ENCODE measurements at regions not wholly inside any gene's neighbourhood (a gene's known extent, or its start where the extent isn't known, plus 50 kb on each side); places are given as distances from the start of the nearest gene placed in this dataset.

DNA sequence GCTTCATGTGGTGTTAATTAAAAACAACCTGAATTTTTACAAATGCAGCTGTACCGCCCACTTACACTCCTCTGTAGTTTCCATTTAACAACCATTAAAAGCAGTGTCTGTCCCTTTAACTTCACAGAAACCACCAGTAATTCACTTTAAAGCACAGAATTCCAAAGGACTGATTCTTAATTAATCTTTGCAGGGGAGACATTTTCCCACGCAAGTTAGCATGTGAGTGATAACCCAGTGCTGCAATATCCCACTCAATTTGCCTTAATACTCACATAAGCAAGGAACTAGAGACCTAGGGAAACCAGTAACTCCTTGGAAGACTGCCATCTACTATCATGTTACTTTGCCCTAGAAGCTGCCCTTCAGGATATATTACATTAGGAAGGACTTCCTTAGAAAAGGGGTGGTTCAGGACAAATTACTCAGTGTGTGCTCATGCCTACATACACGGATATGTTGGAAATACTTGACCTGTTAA lies 102.3 kb downstream of the OSR1 start:
- DNase-seq (ENCODE audit: low read depth in 1 of 2, low spot score in 2 of 2), result no peak
- no peaks in the 10 kb centered on the region for H3K9me3 ChIP-seq (replicated peaks)
- no peaks in the 10 kb centered on the region for H3K4me1 ChIP-seq (replicated peaks)
- H3K27me3 ChIP-seq (replicated peaks), result no peaks in the 10 kb centered on the region
- H3K36me3 ChIP-seq, result no peaks in the 10 kb centered on the region
- no peak overlapping the region for H3K4me3 ChIP-seq
- H3K27ac ChIP-seq, result no peak overlapping the region

DNA sequence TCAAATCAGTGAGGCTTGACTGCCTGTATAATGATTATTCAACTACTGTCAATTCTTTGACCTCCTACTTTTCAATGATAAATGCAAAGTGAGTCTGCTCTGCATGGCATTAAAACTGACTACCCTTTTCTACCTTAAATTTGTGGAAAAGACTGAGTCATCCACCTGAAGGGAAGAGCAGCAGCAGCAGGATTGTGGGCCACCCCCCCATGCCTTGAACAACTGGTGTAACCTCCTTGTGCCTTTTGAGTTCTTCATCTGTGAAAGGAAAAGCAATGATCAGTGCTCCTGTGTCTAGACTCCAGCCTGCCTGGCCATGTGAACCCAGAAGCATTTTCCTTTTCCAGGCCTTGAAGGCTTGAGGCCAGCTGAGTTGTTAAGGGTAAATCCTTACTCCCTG lies 102.9 kb downstream of the OSR1 start:
- Histone ChIP-seq H3K27me3 (replicated peaks) (no peaks in the 10 kb centered on the region), H3K4me3 (no peak overlapping the region), H3K36me3 (no peaks in the 10 kb centered on the region), H3K4me1 (replicated peaks) (no peaks in the 10 kb centered on the region), H3K27ac (no peak overlapping the region), H3K9me3 (replicated peaks) (no peaks in the 10 kb centered on the region)
- no peak for DNase-seq (ENCODE audit: low read depth in 1 of 2, low spot score in 2 of 2)

DNA sequence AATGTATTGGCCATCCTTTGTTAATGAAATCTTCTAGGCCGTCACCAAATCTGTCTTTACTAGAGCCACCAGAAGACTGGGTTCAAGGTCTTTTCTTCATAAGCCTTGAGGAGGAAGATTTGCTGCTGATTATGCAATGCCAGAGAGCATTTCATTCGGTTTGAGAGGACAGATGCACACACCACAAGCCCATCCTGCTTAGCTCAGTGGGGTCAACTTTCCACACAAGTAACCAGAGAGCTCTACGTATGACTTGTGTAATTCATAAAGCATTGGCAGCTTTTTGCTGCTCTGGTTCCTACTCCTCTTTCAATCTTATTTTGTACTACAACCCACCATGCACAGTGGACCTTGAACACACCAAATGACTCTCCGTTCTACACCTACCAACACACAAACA lies 106.9 kb downstream of the OSR1 start:
- H3K4me1 ChIP-seq (replicated peaks), result no peaks in the 10 kb centered on the region
- H3K27me3 ChIP-seq (replicated peaks), result no peaks in the 10 kb centered on the region
- no peak for DNase-seq (ENCODE audit: low read depth in 1 of 2, low spot score in 2 of 2)
- H3K4me3 ChIP-seq, result no peak overlapping the region
- no peak overlapping the region for H3K27ac ChIP-seq
- no peaks in the 10 kb centered on the region for H3K36me3 ChIP-seq
- no peaks in the 10 kb centered on the region for H3K9me3 ChIP-seq (replicated peaks)

DNA sequence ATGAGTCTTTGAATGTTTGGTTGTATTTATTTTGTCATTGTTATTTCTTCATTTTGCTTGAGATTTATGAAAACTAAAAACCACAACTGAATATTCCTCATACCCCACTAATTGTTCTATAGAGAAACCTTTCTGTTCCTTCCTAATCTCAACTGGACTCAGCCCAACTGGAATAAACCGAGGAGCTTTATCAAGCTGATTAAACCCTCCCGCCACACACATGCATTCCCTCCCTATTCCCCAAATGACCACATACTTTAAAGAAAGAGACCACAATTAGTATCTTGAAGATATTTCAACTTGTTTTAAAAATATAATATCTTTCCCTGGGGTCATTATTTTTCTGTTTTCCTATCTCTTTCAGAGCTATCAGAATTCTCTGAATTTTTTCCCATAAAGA lies 107.5 kb downstream of the OSR1 start:
- no peak for DNase-seq (ENCODE audit: low read depth in 1 of 2, low spot score in 2 of 2)
- no peaks in the 10 kb centered on the region for H3K36me3 ChIP-seq
- no peak overlapping the region for H3K27ac ChIP-seq
- H3K4me3 ChIP-seq, result no peak overlapping the region
- H3K27me3 ChIP-seq (replicated peaks), result no peaks in the 10 kb centered on the region
- H3K4me1 ChIP-seq (replicated peaks), result no peaks in the 10 kb centered on the region
- H3K9me3 ChIP-seq (replicated peaks), result no peaks in the 10 kb centered on the region

DNA sequence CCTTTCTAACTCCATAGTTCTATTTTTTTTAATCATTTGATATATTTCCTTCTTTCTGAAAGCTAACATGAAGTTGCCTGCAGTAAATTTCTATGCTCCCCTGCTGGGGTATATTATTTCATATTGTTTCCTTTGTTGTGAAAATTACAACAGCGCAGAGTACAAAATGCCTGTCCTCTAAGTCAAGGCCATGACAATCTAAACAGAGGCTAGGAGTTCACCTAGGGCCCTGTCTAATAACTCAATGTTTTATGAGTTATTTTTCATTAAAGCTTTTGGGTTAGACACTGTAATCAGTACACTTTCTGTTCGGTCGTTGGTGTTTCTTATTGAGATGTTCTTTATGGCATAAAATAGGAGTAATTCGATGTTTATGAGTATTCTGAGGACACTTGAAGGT lies 111.2 kb downstream of the OSR1 start:
- no peaks in the 10 kb centered on the region for H3K4me1 ChIP-seq (replicated peaks)
- no peak overlapping the region for H3K4me3 ChIP-seq
- no peak for DNase-seq (ENCODE audit: low read depth in 1 of 2, low spot score in 2 of 2)

DNA sequence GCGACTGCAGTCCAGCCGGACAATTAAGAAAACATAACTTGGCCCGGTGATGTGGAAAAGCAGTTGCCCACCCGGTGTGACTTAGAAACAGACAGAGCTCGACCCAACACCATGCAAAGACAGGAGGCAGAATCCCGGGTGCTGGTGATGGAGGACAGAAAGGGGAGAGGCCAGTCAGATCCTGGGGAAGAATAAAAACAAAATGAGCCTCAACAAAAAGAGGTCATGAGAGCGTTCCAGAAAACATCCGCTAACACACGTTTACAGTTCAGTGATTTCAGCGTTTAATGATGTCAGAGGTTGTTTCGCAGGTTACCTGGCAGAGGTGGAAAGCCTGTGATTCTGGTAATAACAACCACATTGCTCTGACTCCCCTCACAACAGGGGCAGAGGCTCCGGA lies 111.9 kb downstream of the OSR1 start:
- H3K27ac ChIP-seq, result no peak overlapping the region
- no peak overlapping the region for H3K4me3 ChIP-seq
- no peaks in the 10 kb centered on the region for H3K9me3 ChIP-seq (replicated peaks)
- H3K36me3 ChIP-seq, result no peaks in the 10 kb centered on the region
- H3K4me1 ChIP-seq (replicated peaks), result no peaks in the 10 kb centered on the region
- no peak for DNase-seq (ENCODE audit: low read depth in 1 of 2, low spot score in 2 of 2)
- H3K27me3 ChIP-seq (replicated peaks), result no peaks in the 10 kb centered on the region

More for the DNA sequence above, 111.2 kb downstream of the OSR1 start:
- Histone ChIP-seq H3K27ac (no peak overlapping the region), H3K27me3 (replicated peaks) (no peaks in the 10 kb centered on the region), H3K36me3 (no peaks in the 10 kb centered on the region), H3K9me3 (replicated peaks) (no peaks in the 10 kb centered on the region)

DNA sequence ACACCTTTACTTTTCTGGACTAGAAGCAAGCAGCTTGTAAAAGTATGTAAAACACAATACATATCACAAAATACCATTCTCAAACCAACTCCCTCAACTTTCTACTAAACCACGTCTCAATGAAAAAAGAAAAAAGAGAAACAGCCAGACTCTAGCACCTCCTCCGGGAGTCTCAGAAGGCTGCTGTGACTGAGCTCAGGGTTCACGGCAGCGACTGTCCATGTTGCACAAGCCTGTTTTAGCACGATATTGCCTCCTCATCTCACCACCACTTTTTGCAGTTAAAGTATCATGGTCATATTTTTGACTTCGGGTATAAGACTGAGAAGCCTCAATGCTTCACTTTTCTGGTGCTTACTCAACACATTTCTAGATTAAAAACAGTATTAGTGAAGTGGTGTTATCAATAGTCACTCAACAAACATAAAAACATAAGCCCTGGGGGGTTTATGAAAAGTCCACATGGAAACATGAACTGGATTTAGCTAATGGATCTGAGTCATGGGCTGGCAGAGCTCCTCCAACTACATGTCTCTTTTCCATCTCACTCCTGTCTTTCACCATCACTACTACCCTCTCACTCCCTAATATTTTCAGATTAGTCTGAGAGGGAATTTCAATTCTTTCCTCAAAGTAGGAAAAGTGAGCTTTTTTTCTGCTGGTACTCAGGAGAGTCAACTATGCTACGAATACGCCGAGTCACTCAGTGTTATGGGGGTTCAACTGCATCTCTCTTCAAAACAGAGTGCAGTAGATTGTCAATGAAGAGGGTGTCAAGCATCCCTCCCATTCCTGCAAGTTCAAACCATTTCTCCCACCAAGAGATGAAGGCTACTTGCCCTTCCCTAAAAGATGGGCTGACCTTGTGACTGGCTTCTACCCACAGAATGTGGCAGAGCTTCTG lies 113.7 kb downstream of the OSR1 start:
- Histone ChIP-seq H3K9me3 (replicated peaks) (no peaks in the 10 kb centered on the region), H3K27me3 (replicated peaks) (no peaks in the 10 kb centered on the region), H3K4me1 (replicated peaks) (no peaks in the 10 kb centered on the region), H3K36me3 (no peaks in the 10 kb centered on the region), H3K4me3 (no peak overlapping the region), H3K27ac (no peak overlapping the region)
- DNase-seq (ENCODE audit: low read depth in 1 of 2, low spot score in 2 of 2), result no peak

DNA sequence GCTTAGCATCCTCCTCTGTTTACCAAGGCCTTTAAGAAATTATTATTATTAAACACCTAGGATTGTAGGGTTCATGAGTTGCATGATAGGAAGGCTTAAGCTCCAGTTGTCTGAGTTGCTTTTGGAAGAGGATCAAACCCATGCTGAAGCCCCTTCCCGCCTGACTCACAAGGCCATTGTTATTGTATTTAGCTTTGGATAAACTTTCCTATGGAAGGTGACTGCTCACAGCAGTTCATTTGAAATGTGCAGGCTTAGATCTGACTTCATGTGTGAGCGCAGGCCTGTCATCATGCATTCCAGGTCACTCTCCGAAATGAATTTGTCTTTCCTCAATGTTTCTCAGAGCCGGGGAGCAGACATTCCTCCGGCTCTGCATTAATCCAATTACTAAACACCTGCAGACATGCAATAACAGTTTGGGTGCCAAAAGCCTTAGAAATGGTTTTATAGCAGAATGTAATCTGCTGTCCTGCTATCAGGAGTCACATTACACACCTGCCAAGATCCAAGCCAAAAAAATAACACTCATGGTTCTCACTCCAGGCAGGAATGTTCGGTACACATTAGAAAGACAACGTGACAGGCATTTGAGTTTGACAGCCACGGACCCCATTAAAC lies 119.9 kb downstream of the OSR1 start:
- no peak for DNase-seq (ENCODE audit: low read depth in 1 of 2, low spot score in 2 of 2)
- Histone ChIP-seq H3K9me3 (replicated peaks) (no peaks in the 10 kb centered on the region), H3K27ac (no peak overlapping the region), H3K36me3 (no peaks in the 10 kb centered on the region), H3K27me3 (replicated peaks) (no peaks in the 10 kb centered on the region), H3K4me1 (replicated peaks) (no peaks in the 10 kb centered on the region), H3K4me3 (no peak overlapping the region)

DNA sequence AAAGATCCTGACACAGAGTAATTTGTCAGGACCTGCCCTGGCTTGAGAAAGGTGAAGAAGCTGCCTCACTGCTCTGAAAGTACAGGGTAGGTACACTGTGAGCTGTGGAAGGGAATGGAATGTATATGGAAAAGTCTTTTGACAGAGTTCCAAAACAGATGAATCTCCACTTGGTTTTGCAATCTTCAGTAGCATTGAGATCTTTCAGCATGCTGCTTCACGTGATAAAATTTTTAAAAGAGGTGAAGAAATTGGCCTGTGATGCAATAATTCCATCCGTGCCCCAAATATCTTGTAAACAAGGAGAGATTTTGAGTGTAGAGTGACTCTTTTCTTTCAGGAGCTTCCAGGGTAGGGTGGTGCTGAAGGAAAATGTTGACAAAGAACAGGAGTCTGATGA lies 123.1 kb downstream of the OSR1 start:
- no peaks in the 10 kb centered on the region for H3K4me1 ChIP-seq (replicated peaks)
- no peak overlapping the region for H3K27ac ChIP-seq
- DNase-seq (ENCODE audit: low read depth in 1 of 2, low spot score in 2 of 2), result no peak
- no peaks in the 10 kb centered on the region; the same call in 1 of the 2 replicates for H3K9me3 ChIP-seq (replicated peaks)
- H3K36me3 ChIP-seq, result no peaks in the 10 kb centered on the region
- no peaks in the 10 kb centered on the region for H3K27me3 ChIP-seq (replicated peaks)
- no peak overlapping the region for H3K4me3 ChIP-seq

DNA sequence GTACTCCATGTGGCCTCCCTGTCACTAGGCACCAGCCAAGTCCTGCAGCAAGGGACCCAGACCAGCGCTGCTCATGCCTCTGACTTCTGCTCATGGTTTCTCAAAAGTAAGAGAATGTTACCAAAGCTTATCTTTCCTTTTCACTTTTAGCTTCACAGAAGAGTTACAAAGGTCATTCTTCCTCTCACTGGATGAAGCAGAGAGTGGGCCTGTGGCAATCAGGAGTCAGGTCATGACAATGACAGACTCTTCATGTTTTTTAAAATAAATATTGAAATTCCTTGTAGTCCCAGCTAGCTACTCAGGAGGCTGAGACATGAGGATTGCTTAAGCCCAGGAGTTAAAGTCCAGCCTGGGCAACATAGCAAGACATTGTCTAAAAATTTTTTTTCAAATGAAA lies 126.1 kb downstream of the OSR1 start:
- Histone ChIP-seq H3K9me3 (replicated peaks) (no peaks in the 10 kb centered on the region; the same call in 1 of the 2 replicates), H3K4me3 (no peak overlapping the region), H3K27ac (no peak overlapping the region), H3K27me3 (replicated peaks) (no peaks in the 10 kb centered on the region), H3K36me3 (no peaks in the 10 kb centered on the region), H3K4me1 (replicated peaks) (no peaks in the 10 kb centered on the region)
- no peak for DNase-seq (ENCODE audit: low read depth in 1 of 2, low spot score in 2 of 2)

DNA sequence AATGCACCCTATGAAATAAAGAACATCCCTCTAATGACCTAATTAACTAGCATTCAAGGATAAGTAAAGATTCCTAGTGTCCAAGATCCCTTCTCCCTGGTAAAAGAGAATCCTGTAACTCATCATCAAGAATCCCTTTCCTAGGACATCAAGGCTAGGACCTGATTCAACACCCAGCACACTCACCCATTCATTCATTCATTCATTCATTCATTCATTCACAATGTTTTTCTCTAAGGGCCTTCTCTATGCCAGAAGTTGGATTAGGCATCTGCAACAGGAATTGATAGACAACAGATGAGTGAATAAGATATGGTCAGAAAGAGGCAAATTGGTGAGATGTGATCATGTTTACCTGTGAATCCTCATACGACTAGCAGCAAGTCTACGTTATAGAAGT lies 126.8 kb downstream of the OSR1 start:
- DNase-seq (ENCODE audit: low read depth in 1 of 2, low spot score in 2 of 2), result no peak
- Histone ChIP-seq H3K4me3 (no peak overlapping the region), H3K36me3 (no peaks in the 10 kb centered on the region)

DNA sequence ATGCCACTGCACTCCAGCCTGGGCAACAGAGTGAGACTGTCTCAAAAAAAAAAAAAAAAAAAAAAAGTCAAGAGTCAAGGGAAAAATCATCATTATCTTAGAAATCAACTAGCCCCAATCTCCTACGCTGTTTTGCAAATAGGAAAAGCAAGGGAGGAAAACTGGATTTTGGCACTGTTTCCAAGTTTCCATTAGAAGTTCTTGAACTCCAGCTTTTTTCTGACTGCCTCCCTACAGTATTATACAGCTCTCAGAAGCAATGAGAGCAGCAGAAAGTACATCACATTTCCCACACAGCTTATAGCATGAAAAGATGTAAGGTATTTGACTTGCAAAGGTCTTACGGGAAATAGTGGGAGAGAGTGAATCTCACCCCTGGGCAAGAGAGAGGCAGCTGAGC lies 127.8 kb downstream of the OSR1 start:
- Histone ChIP-seq H3K4me1 (replicated peaks) (no peaks in the 10 kb centered on the region), H3K36me3 (no peaks in the 10 kb centered on the region), H3K27ac (no peak overlapping the region), H3K9me3 (replicated peaks) (no peaks in the 10 kb centered on the region; the same call in 1 of the 2 replicates), H3K4me3 (no peak overlapping the region), H3K27me3 (replicated peaks) (no peaks in the 10 kb centered on the region)
- DNase-seq (ENCODE audit: low read depth in 1 of 2, low spot score in 2 of 2), result no peak

More for the DNA sequence above, 126.8 kb downstream of the OSR1 start:
- H3K9me3 ChIP-seq (replicated peaks), result no peaks in the 10 kb centered on the region; the same call in 1 of the 2 replicates
- H3K4me1 ChIP-seq (replicated peaks), result no peaks in the 10 kb centered on the region
- H3K27ac ChIP-seq, result no peak overlapping the region
- H3K27me3 ChIP-seq (replicated peaks), result no peaks in the 10 kb centered on the region

DNA sequence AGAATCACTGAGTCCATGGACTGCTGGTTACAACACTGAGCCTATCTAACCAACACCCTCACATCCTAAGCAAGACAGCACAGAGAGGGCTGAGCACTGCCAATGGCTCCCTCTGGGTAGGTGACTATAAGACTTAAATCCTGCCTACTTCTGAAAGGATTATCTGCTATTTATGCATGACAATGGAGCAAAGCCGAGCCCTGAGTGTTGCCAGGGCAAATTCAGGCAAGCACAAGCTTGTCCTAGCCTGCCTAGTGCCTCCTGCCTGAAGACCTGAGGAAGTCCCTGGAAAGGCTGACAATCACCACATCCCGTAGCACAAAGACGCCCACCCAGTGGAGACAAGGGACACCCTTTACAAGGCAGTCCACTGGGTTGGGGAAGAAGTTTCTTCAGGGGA lies 129.7 kb downstream of the OSR1 start:
- H3K27me3 ChIP-seq (replicated peaks), result no peaks in the 10 kb centered on the region
- H3K4me3 ChIP-seq, result no peak overlapping the region
- no peaks in the 10 kb centered on the region; the same call in 1 of the 2 replicates for H3K9me3 ChIP-seq (replicated peaks)
- H3K4me1 ChIP-seq (replicated peaks), result no peaks in the 10 kb centered on the region
- H3K36me3 ChIP-seq, result no peaks in the 10 kb centered on the region
- DNase-seq (ENCODE audit: low read depth in 1 of 2, low spot score in 2 of 2), result no peak
- H3K27ac ChIP-seq, result no peak overlapping the region

DNA sequence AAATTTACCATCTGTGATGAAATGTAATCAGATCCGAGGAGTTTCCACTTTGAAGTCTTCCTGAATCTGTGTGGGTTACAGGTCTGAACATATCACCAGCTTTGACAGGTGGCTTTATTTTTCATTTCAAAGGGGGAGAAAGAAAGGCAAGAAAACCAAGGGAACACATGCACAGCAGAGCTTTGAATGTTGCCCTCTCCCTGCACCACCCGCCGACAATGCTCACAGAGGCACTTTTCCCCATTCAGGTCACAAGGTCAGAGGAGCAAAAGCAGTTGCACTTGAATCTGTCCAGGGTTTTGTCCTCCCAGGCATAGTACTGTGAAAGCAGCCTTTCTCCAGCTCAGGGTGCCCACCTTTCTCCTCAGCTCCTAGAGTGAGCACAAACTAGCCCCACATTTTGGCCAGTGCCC lies 130.2 kb downstream of the OSR1 start:
- H3K9me3 ChIP-seq (replicated peaks), result no peaks in the 10 kb centered on the region; the same call in 1 of the 2 replicates
- no peaks in the 10 kb centered on the region for H3K4me1 ChIP-seq (replicated peaks)
- no peak for DNase-seq (ENCODE audit: low read depth in 1 of 2, low spot score in 2 of 2)
- H3K27me3 ChIP-seq (replicated peaks), result no peaks in the 10 kb centered on the region
- no peak overlapping the region for H3K27ac ChIP-seq
- no peaks in the 10 kb centered on the region for H3K36me3 ChIP-seq
- no peak overlapping the region for H3K4me3 ChIP-seq
